NCI-H774 (cell line): ENCODE measurements at regions not wholly inside any gene's neighbourhood (a gene's known extent, or its start where the extent isn't known, plus 50 kb on each side); places are given as distances from the start of the nearest gene placed in this dataset.

Experiments used
- DNase-seq: peaks from one replicate; lab custom pipeline; 2025; lab: John Stamatoyannopoulos, UW

DNA sequence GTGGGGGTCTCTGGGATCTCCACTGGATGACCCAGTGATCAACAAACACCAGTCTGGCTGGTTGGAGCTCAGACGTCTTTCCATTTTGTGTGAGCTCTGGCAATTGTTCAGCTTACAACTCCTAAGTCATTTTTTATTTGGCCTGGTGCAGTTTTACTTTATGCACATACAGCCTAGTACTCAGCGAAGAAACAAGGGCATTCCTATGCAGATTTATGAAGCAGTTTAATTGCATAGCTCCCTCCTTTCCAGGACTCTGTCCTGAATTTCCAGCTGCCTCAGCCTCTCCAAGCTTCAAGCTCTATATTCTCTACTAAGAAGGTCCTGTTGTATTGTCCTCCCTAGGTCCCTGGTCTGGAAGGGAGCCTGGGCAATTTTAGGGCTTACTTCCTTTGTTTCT is 145.6 kb upstream of the GALNT17 start:
- DNase-seq = no peak

DNA sequence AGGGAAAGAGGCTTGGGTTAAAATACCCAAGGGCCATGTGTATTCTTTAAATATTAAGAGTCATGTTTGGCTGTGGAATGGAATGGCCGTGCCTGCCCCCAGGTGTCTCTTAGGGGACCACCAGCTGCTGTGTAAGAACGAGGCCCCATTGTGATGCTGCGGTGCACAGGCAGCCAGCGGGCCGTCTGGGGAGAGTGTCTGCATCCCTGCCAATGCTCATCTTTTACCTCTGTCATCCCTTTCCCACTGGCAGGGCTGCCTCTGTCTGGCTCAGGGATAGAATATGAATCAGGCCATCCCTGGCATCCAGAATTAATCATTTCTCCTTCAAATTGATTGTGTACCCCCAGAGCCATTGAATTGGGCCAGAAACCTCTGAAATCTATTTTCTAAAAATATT is 137.8 kb upstream of the GALNT17 start:
- no peak for DNase-seq

DNA sequence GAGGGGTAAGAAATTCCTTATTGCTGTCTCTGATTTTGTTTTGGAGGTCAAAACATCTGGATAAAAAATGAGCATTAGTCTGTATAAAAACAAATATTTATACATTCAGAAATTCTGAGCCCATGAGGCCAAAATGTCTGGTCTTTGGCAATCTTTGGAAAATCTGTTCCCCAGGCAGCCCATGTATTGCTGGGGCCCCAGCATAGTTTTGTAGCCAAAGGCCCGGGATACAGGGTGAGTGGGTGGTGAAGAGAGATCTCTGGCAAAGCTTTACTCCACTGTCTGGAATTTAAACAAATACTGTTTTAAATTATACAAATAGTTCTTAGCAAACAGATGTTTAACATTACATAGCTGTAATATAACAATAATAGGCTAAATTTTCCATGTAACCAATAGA is 134.7 kb upstream of the GALNT17 start:
- no peak for DNase-seq

DNA sequence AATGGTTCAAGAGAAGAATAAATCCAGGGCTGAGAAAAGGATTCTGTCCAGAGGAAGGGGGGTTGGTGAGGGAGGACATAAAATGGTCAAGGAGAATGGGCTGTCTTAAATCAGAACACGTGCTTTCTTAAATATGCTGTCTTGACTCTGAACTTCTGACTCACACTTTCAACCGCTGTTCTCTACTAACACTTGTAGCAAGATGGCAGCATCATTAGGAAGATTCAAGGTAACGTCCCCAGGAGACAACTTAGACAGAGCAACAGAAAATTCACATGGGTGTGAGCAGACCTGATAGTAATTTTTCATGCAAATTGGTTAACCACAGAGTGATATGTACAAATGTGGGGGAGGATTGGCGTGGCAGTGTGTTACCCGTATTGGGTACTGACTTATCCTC is 126.8 kb upstream of the GALNT17 start:
- no peak for DNase-seq

DNA sequence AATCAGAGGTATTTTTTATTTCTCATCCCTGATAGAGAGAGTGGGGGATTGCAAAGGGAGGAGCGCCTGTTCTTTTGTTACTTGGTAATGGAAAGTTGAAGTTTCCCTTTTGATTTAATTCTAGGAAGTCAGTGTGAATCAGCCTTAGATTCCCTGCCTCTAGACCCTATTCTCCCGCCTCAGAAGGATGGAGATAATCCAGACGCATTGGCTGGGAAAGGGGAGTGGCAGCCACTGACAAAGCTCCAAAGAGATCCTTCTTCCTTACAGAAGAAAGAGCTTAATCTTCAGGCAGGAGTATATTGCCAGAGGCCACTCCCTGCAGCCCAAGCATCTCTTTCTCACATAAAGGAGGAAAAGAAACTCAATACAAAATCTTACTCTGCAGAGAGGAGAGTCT is 122.3 kb upstream of the GALNT17 start:
- no peak for DNase-seq

DNA sequence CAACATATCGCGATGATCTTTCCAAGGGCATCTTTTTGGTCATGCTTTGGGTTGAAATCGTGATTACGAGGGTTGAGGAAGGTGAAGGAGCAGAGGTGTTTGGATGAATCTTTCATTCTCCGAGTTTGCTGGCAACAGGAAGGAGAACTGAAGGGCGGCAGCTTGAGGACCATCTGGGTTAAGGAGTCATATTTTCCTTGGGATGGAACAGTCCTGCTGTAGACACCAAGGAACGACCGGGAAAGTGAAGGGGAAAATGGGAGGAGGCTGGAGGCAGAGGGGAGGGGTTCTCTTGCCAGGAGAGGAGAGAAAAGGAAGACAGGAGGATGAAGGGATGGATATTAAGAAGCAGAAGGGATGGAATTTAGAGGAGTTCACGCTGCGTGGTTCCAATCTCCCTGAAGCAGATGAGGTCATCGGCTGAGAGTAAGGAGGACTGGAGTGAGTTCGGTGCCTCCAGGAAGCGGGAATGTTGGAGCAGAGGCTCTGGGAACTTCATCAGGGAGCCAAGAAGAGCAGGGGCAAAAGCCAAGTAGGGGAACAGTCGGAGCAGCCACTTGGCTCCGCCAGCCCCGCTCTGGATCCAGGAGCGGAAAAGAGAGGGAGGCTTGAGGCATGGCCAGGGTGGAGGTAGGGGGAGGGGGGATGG is 116.6 kb upstream of the GALNT17 start:
- DNase-seq = no peak

DNA sequence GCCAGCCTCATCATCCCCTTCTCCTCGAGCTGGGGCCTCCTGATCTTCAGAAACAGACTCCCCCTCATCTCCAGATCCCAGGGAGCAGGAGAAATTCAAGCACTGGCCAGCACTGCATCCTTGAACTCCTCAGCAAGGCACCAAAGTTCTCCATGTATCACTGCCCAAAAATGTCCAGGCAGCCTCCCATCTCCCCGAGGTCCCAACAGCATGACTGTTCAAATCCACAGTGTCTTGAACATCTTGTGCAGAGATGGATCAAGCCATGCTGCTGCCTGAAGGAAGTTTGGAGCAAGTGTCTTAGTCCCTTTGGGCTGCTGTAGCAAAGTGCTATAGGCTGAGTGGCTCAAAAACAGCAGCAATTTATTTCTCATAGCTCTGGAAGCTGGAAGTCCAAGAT is 115.5 kb upstream of the GALNT17 start:
- DNase-seq = no peak

DNA sequence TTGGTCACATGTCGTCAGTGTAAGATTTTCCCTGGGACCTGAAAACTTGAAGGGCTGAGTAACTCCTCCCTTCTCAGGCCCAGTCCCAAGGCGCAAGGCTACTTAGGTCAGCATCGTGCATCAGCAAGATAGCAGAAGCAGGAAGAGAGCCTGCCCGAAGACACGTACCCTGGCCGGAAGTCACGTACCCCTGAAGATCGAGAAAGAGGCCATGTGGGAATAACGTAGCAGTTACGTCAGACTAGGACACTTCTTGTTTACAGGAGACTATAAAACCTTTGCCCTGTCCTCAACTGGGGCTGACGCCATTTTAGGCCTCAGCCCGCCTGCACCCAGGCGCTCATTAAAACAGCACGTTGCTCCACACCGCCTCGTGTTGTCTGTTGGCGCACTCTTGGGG is 114.3 kb upstream of the GALNT17 start:
- no peak for DNase-seq

DNA sequence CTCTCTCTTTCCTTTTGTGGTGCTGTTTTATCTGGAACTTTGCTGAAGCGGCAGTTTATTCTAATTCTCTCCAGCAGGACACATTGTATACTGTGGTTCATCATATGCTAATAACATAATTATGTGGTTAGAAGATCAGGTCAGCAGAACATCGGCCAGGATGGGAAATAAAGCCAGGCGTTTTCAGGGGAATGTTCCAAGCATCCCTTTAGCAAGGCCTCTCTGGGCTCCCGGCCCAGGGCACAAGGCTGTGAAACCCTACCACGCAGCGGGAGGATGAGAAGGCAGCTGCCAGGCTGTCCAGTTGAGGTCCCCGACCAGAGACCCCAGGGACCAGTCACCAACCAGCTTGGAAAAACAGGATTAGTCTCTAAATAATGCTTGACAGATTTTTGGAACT is 112.2 kb upstream of the GALNT17 start:
- DNase-seq = no peak

DNA sequence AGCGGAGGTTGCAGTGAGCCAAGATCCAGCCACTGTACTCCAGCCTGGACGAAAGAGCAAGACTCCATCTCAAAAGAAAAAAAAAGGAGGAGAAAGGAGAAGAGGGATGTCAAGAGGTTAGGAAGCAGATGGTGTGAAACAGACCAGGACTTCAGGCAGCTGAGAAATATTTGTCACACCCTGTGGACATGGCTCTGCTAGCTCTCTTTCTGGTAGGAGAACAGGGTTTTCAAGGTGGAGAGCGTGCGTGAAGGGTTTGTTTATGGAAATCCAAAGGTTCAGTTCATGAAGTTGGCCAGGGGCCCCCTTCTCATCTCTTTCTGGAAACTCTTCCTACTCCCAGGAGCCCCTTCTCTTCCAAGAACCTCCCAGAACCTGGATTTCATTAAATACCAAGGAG is 110.8 kb upstream of the GALNT17 start:
- DNase-seq = no peak

DNA sequence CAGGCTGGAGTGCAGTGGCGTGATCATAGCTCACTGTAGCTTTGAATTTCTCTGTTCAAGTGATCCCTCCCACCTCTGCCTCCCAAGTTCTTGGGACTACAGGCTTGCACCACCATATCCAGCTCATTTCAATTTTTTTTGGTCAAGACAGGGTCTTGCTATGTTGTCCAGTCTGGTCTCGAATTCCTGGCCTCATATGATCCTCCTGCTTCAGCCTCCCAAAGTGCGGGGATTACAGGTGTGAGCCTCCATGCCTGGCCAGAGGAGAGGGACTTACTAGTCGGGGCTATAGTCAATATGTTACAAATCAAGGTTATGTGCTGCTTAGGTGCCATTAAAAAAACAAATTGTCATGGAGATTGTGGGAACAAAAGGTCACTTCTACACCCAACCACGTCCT is 105.3 kb upstream of the GALNT17 start:
- no peak for DNase-seq

DNA sequence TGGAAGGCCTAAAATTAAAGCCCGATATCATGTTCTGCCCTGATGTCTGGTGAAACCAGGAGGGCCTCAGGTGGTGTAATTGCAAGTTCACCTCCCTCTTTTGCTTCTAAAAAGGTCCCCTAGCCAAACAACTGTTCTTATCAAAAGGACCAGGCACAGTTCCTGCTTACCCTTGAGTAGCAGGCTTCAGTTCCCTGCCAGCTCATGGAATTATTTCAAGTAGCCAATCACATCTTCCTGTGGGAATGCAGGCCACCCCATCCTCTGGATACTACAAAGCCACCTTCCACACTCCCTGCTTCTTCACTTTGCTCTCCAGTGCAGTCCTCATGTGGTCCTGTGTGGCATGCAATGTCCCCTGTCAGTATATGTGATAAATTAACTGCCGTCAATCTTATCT is 97.7 kb upstream of the GALNT17 start:
- DNase-seq = no peak

DNA sequence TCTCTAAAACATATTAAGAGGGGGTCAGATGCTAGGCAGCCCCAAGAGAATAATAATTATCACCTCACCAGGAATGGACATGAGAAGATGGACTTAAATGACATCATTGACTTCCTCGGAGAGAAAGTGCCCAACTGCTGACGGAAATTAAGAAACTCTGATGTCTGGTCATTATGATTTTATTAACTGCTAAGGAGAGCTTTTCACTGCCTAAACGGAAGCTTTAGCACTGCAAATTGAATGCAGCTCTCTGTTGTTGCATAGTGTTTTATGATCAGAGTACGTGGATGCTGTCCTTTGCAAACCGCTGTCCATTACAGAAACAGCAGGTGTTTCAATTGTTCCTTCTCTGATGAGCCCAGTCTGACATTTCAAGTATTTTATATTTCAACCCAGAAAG is 89.4 kb upstream of the GALNT17 start:
- no peak for DNase-seq

DNA sequence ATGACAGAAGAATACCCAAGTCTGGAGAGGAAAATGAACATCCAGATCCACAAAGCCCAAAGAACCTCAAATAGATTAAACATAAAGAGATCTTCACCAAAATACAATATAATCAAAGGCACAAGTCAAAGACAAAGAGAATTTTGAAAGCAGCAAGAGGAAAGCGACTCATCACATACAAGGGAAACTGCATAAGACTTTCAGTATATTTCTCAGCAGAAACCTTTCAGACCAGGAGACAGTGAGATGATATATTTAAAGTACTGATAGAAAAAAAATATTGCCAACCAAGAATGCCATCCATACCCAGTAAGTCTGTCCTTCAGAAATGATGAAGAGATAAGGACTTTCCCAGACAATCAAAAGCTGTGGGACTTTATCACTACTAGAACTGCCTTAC is 81.5 kb upstream of the GALNT17 start:
- no peak for DNase-seq

DNA sequence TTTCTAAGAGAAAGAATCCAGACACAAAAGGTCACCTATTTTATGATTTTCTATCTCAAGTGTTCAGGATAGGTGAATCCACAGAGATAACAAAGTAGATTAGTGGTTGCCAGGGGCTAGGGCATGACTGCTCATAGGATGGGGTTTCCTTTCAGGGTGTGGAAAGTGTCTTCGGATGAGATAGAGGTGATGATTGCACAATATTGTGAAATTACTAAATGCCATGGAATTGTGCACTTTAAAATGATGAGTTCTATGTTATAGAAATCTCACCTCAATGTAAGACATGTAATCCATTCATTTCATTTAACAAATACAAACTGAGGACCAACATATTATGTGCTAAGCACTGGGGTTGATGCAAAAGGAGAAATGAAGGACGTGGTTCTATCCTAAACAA is 76.4 kb upstream of the GALNT17 start:
- no peak for DNase-seq

DNA sequence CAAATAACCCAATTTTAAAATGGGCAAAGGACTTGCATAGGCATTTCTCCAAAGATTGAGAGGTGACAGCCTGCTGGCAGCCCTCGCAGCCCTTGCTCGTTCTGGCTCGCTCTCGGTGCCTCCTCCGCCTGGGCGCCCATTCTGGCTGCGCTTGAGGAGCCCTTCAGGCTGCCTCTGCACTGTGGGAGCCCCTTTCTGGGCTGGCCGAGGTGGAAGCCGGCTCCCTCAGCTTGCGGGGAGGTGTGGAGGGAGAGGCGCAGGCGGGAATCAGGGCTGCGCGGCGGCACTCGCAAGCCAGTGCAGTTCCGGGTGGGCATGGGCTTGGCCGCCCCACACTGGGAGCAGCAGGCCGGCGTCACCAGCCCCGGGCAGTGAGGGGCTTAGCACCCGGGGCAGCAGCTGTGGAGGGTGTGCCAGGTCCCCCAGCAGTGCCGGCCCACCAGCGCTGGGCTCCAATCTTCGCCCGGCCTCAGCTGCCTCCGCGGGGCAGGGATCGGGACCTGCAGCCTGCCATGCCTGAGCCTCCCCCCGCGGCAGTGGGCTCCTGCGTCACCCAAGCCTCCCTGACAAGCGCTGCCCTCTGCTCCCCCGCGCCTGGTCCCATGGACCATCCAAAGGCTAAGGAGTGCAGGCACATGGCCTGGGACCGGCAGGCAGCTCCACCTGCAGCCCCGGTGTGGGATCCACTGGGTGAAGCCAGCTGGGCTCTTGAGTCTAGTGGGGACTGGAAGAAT is 54.0 kb upstream of the GALNT17 start:
- no peak for DNase-seq
